ENCODE measurements at regions not wholly inside any gene's neighbourhood (a gene's known extent, or its start where the extent isn't known, plus 50 kb on each side); places are given as distances from the start of the nearest gene placed in this dataset.

DNA sequence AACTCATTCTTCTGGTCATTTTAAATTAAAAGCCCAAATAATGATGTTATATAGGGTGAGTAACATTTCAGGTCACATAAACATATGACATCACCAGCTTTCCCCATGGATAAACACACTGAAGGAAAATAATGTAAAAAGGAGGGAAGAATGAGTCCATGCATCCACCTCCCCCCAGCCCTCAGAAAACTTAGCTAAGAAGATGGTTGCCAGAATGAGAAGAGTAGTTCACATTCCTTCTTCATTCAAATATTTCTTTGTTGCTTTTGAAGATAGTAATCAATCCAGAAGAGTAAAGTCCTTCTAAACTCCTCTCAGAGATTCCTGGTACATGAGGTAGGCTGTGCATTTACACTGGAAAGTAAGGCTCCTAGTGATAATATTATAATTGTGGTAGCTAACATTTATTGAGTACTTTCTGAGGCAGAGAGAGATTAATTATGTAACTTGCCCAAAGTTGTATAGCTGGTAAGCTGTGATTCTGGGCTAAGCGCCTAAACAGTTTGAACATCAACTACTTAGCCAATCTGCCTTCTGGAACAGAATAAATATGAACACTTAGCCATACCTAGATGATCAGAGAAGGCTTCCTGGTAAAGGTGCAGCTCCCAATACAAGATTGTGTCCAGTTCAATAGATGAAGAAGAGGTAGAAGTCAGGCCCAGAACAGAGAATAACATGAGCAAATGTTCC lies 256.7 kb upstream of the FN1 start:
- no peaks in the 10 kb centered on the region for H3K9me3 ChIP-seq (ENCODE audit: low read length)
- H3K27me3 ChIP-seq (ENCODE audit: insufficient read depth, low read length) = no peaks in the 10 kb centered on the region
- no peak overlapping the region for H3K9ac ChIP-seq (ENCODE audit: low read length)
- no peak overlapping the region for H2AFZ ChIP-seq (ENCODE audit: low read length)
- H3K9me2 ChIP-seq (ENCODE audit: low read depth, low read length) = no peaks in the 10 kb centered on the region
- no peaks in the 10 kb centered on the region for H3K36me3 ChIP-seq (ENCODE audit: insufficient read depth, low read length)
- H3K27ac ChIP-seq (ENCODE audit: low read depth, low read length, poor library complexity, severe bottlenecking) = no peak overlapping the region
- H3K79me2 ChIP-seq (ENCODE audit: insufficient read depth, low read length) = no peaks in the 10 kb centered on the region
- H3K4me3 ChIP-seq (ENCODE audit: low read depth, low read length, poor library complexity, severe bottlenecking) = no peak overlapping the region
- TF ChIP-seq, protein P1, sequence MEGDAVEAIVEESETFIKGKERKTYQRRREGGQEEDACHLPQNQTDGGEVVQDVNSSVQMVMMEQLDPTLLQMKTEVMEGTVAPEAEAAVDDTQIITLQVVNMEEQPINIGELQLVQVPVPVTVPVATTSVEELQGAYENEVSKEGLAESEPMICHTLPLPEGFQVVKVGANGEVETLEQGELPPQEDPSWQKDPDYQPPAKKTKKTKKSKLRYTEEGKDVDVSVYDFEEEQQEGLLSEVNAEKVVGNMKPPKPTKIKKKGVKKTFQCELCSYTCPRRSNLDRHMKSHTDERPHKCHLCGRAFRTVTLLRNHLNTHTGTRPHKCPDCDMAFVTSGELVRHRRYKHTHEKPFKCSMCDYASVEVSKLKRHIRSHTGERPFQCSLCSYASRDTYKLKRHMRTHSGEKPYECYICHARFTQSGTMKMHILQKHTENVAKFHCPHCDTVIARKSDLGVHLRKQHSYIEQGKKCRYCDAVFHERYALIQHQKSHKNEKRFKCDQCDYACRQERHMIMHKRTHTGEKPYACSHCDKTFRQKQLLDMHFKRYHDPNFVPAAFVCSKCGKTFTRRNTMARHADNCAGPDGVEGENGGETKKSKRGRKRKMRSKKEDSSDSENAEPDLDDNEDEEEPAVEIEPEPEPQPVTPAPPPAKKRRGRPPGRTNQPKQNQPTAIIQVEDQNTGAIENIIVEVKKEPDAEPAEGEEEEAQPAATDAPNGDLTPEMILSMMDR (IDR thresholded peaks at IDR 0.05; ENCODE audit: low read length) = no peak
- no peak for TF ChIP-seq EZH2 (IDR thresholded peaks at IDR 0.05; ENCODE audit: borderline replicate concordance, low read length)
- H3F3A ChIP-seq (ENCODE audit: insufficient read depth, low read length) = no peaks in the 10 kb centered on the region
- H4K20me1 ChIP-seq (ENCODE audit: insufficient read depth, low read length) = no peaks in the 10 kb centered on the region
- H3K4me1 ChIP-seq (ENCODE audit: insufficient read depth, low read length, severe bottlenecking) = no peaks in the 10 kb centered on the region
- H3K4me2 ChIP-seq (ENCODE audit: low read length) = no peak overlapping the region

DNA sequence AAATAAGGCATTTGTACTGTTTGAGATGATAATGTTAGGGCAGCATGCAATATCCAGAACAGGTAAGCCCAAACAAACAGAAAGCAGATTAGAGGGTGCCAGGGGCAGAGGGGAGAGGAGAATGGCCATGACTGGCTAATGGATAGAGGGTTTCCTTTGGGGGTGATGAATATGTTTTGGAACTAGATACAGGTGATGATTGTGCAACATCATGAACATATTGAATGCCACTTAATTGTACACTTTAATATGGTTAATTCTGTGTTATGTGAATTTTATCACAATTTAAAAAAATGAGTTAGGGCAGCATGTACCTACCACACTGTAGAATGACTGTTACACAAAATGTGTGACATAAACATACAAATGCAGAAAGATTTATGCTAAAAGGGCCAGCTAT lies 255.5 kb upstream of the FN1 start:
- Histone ChIP-seq H3F3A (ENCODE audit: insufficient read depth, low read length) (no peaks in the 10 kb centered on the region), H3K36me3 (ENCODE audit: insufficient read depth, low read length) (no peaks in the 10 kb centered on the region), H3K9me3 (ENCODE audit: low read length) (no peaks in the 10 kb centered on the region), H3K9me2 (ENCODE audit: low read depth, low read length) (no peaks in the 10 kb centered on the region), H4K20me1 (ENCODE audit: insufficient read depth, low read length) (no peaks in the 10 kb centered on the region), H3K79me2 (ENCODE audit: insufficient read depth, low read length) (no peaks in the 10 kb centered on the region), H3K27ac (ENCODE audit: low read depth, low read length, poor library complexity, severe bottlenecking) (no peak overlapping the region), H3K4me2 (ENCODE audit: low read length) (no peak overlapping the region), H3K9ac (ENCODE audit: low read length) (no peak overlapping the region), H3K4me3 (ENCODE audit: low read depth, low read length, poor library complexity, severe bottlenecking) (no peak overlapping the region), H2AFZ (ENCODE audit: low read length) (no peak overlapping the region), H3K4me1 (ENCODE audit: insufficient read depth, low read length, severe bottlenecking) (no peaks in the 10 kb centered on the region), H3K27me3 (ENCODE audit: insufficient read depth, low read length) (no peaks in the 10 kb centered on the region)
- TF ChIP-seq, protein P1 (IDR thresholded peaks at IDR 0.05; ENCODE audit: low read length) = no peak

DNA sequence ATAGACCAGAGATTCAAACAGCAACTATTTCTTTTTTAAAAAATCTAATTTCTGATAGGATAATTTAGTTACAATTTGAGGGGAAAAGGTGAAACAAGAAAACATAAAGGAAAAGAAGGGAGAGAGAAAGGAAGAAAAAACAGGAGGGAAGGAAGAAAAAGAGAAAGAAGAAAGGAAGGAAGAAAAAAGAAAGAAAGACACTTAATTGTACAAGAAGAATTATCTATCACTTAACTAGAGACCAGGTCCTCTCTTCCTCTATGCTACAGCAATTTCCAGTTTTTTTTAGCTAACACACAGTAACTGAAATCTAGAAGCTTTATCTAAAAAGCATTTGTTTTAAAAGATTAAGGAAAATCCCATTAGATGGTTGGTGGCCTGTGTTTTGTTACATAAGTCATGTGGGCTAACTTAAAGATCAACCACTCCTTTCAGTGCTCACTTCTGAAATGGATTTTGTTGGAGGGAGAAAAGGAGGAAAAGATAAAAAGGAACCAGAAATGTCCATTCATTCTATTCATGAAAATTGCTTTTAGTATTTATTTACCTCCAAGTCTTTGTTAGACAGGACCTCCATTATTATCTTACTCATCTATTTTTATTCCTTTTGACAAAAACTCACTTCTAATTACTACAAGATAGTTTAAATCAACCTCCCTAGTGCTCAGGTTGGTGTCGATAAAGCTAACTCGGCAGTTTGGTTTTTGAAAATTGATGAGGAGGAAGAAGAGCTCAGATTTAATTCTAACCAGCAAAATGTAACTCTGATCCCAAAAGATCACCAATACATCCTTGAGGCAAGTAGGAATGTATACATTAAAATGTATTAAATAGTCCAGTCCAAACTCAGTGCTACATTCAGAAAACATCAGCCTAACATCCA lies 251.5 kb upstream of the FN1 start:
- Histone ChIP-seq H4K20me1 (ENCODE audit: insufficient read depth, low read length) (no peaks in the 10 kb centered on the region), H3K27me3 (ENCODE audit: insufficient read depth, low read length) (no peaks in the 10 kb centered on the region), H3K4me2 (ENCODE audit: low read length) (no peak overlapping the region), H3K4me3 (ENCODE audit: low read depth, low read length, poor library complexity, severe bottlenecking) (no peak overlapping the region), H2AFZ (ENCODE audit: low read length) (no peak overlapping the region), H3K36me3 (ENCODE audit: insufficient read depth, low read length) (no peaks in the 10 kb centered on the region), H3F3A (ENCODE audit: insufficient read depth, low read length) (no peaks in the 10 kb centered on the region), H3K9ac (ENCODE audit: low read length) (no peak overlapping the region), H3K4me1 (ENCODE audit: insufficient read depth, low read length, severe bottlenecking) (no peaks in the 10 kb centered on the region), H3K9me2 (ENCODE audit: low read depth, low read length) (no peaks in the 10 kb centered on the region), H3K9me3 (ENCODE audit: low read length) (no peaks in the 10 kb centered on the region), H3K27ac (ENCODE audit: low read depth, low read length, poor library complexity, severe bottlenecking) (no peak overlapping the region), H3K79me2 (ENCODE audit: insufficient read depth, low read length) (no peaks in the 10 kb centered on the region)
- TF ChIP-seq, protein P1 (IDR thresholded peaks at IDR 0.05; ENCODE audit: low read length) = no peak
- no peak for TF ChIP-seq EZH2 (IDR thresholded peaks at IDR 0.05; ENCODE audit: borderline replicate concordance, low read length)
